ENCODE measurements at regions not wholly inside any gene's neighbourhood (a gene's known extent, or its start where the extent isn't known, plus 50 kb on each side); places are given as distances from the start of the nearest gene placed in this dataset.
"Not testable (repeated sequence)": the region's sequence is repeated elsewhere in the genome, so short reads cannot be mapped to it uniquely, and the experiment has no call there.

GRCh38 chr10:94220717-94221116 lies 142.0 kb downstream of the NOC3L start:
- Mint-ChIP-seq H3K9me3 (no peaks in the 10 kb centered on the region), H3K4me3 (no peak overlapping the region), H3K27ac (no peak overlapping the region), H3K4me1 (ENCODE audit: low read depth) (no peaks in the 10 kb centered on the region), H3K27me3 (no peaks in the 10 kb centered on the region), H3K36me3 (ENCODE audit: low read depth) (no peaks in the 10 kb centered on the region)
- intact Hi-C loops (cut with micrococcal nuclease): no loop called here

DNA sequence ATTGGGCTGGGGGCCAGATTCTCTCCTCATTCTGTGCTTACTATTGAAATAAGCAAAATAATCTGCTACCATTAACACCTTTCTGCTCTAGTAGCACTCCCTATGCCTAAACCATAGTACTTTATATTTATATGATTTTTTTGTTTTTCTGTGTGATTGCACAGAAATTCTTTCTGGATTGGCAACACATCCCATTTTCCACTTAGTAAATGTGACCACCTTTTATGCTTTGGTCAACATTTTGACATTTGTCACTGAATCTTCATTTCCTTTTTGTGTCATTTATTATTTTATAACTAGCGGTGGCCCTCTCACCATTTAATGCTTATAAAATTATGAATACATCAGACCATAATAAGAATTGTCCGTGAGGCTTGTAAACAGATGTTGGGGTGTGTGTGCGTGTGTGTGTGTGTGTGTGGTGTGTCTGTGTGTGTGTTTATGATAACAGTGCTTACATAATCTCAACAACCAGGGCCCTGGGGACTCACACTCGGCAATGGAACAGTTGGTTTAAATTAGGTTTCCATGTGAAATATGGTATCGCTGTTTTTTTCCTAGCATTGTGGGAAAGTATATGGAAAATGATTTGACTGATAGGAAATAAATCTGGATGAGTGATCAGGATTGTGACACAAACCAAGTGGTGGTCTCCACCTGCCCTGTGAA lies 138.9 kb downstream of the NOC3L start:
- no peaks in the 10 kb centered on the region for H3K4me1 Mint-ChIP-seq (ENCODE audit: low read depth)
- intact Hi-C loops (cut with micrococcal nuclease): no loop called here
- no peak overlapping the region for H3K4me3 Mint-ChIP-seq
- H3K27ac Mint-ChIP-seq: no peak overlapping the region
- no peaks in the 10 kb centered on the region for H3K27me3 Mint-ChIP-seq
- H3K36me3 Mint-ChIP-seq (ENCODE audit: low read depth): no peaks in the 10 kb centered on the region
- H3K9me3 Mint-ChIP-seq: no peaks in the 10 kb centered on the region

DNA sequence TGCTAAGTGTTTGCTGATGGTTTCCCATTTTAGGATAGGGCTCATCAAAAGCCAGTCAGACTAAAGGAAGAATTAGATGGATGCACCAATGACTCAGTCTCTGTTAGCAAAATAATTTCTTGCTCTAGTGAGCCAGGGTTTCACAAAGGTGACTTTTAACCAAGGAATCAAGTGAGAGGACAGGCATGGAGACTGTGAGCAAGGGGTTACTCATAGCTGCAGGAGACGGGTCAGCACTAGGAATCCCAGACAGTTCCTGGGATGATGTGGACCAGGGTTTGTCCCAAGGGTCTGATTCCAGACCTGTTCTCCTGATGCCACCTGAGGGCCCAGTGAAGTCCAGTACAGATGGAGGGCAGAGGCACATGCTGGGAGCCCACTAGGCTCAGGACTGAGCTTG lies 138.1 kb downstream of the NOC3L start:
- intact Hi-C loops (cut with micrococcal nuclease): no loop called here
- Mint-ChIP-seq H3K27ac (no peak overlapping the region), H3K4me3 (no peak overlapping the region)

GRCh38 chr10:94225589-94225988 lies 137.2 kb downstream of the NOC3L start:
- Mint-ChIP-seq H3K4me3 (no peak overlapping the region), H3K36me3 (ENCODE audit: low read depth) (no peaks in the 10 kb centered on the region), H3K27me3 (no peaks in the 10 kb centered on the region), H3K9me3 (no peaks in the 10 kb centered on the region), H3K27ac (no peak overlapping the region), H3K4me1 (ENCODE audit: low read depth) (no peaks in the 10 kb centered on the region)
- intact Hi-C loops (cut with micrococcal nuclease): no loop called here

More for the DNA sequence above, 138.1 kb downstream of the NOC3L start:
- H3K4me1 Mint-ChIP-seq (ENCODE audit: low read depth): no peaks in the 10 kb centered on the region
- H3K9me3 Mint-ChIP-seq: no peaks in the 10 kb centered on the region
- no peaks in the 10 kb centered on the region for H3K36me3 Mint-ChIP-seq (ENCODE audit: low read depth)
- H3K27me3 Mint-ChIP-seq: no peaks in the 10 kb centered on the region

DNA sequence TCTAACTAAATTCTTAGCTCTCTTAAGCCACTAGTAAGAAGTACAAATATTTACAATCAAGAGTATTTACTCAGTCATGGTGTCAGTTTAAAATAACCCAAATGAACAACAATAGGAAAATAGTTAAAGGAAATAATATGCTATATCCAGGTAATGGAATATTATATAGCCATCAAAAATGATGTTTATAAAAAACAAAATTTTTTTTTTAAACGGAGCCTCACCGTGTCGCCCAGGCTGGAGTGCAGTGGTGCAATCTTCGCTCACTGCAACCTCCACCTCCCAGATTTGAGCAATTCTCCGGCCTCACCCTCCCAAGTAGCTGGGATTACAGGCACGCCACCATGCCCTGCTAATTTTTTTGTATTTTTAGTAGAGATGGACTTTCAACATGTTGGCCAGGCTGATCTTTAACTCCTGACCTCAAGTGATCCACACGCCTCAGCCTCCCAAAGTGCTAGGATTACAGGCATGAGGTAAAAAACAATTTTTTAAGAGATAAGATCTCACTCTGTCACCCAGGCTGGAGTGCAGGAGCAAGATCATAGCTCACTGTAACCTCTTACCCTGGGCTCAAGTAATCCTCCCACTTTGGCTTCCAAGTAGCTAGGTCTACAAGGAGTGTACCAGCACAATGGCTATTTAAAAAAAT lies 132.5 kb downstream of the NOC3L start:
- Mint-ChIP-seq H3K4me3 (no peak overlapping the region), H3K27me3 (no peaks in the 10 kb centered on the region), H3K9me3 (no peaks in the 10 kb centered on the region), H3K36me3 (ENCODE audit: low read depth) (no peaks in the 10 kb centered on the region), H3K4me1 (ENCODE audit: low read depth) (no peaks in the 10 kb centered on the region), H3K27ac (no peak overlapping the region)
- intact Hi-C loops (cut with micrococcal nuclease): no loop called here

DNA sequence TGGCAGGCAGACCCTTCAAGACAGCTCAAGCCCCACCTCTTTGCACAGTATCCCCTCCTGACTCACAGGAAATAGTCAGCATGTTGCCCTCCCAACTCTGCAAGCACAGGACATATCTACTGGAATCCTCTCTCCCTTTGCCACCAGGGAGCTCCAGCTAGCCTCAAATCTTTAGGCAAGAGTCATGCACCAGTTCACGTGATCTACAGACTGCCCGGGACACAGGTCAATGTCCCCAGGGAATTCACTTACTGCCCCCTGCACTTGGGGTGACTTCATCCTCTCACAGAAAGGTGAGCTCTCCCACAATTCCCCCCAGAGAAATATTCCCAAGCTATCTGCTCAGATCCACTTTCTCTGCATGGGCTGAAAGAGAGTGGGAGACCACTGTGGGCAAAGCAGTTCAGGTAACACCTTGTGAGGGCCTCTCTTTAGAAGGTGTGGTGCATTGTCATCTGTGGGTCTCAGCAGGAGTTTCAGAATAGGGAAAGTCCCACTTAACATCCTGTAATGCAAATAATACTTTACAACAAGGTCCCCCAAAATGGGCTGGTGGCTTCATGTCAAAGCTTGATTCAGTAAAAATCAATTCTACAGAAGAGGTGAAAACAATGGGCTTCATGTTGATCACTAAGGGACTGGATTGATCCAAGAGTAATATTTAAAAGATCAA lies 129.9 kb downstream of the NOC3L start:
- H3K9me3 Mint-ChIP-seq: no peaks in the 10 kb centered on the region
- peaks cover 2% of the 10 kb centered on the region for H3K27me3 Mint-ChIP-seq
- no peaks in the 10 kb centered on the region for H3K4me1 Mint-ChIP-seq (ENCODE audit: low read depth)
- intact Hi-C loops (cut with micrococcal nuclease): no loop called here
- H3K36me3 Mint-ChIP-seq (ENCODE audit: low read depth): no peaks in the 10 kb centered on the region
- no peak overlapping the region for H3K4me3 Mint-ChIP-seq
- H3K27ac Mint-ChIP-seq: no peak overlapping the region

GRCh38 chr10:94235461-94235860 lies 127.3 kb downstream of the NOC3L start:
- intact Hi-C loops (cut with micrococcal nuclease): no loop called here
- peaks cover 2% of the 10 kb centered on the region for H3K27me3 Mint-ChIP-seq
- no peaks in the 10 kb centered on the region for H3K4me1 Mint-ChIP-seq (ENCODE audit: low read depth)

DNA sequence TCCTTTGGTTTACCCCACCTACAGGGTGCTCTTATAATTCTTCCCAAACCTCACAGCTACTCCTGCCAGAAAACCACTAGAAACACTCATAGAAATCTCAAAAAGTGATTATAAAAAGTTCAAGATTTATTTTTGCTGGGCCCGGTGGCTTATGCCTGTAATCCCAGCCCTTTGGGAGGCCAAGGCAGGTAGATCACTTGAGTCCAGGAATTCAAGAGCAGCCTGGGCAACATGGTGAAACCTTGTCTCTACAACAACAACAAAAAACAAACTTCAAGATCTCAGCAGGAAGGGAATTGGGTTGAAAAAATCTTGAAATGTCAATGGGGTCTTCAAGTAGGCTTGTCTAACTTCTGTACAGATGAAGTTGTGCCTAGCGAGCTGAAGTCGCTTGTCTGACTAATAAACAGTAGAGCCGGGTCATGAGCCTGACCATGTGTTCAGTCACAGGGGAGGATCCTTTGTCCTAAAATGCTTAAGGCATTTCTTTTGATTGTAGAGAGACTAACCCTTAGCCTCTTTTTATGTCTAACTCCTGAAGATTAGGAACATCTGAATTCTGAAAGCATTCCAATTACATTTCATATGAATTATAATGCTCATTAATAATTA lies 124.6 kb downstream of the NOC3L start:
- Mint-ChIP-seq H3K4me1 (ENCODE audit: low read depth) (peaks cover 4% of the 10 kb centered on the region), H3K9me3 (no peaks in the 10 kb centered on the region), H3K4me3 (no peak overlapping the region), H3K36me3 (ENCODE audit: low read depth) (no peaks in the 10 kb centered on the region), H3K27me3 (peaks cover 2% of the 10 kb centered on the region), H3K27ac (no peak overlapping the region)
- intact Hi-C loops (cut with micrococcal nuclease): no loop called here

More at GRCh38 chr10:94235461-94235860, 127.3 kb downstream of the NOC3L start:
- Mint-ChIP-seq H3K4me3 (no peak overlapping the region), H3K36me3 (ENCODE audit: low read depth) (no peaks in the 10 kb centered on the region), H3K9me3 (no peaks in the 10 kb centered on the region), H3K27ac (no peak overlapping the region)

- H3K27ac Mint-ChIP-seq: no peak overlapping the region
- H3K4me1 Mint-ChIP-seq (ENCODE audit: low read depth): peaks cover 4% of the 10 kb centered on the region
- H3K27me3 Mint-ChIP-seq: peaks cover 2% of the 10 kb centered on the region
- intact Hi-C loops (cut with micrococcal nuclease): no loop called here
- H3K4me3 Mint-ChIP-seq: no peak overlapping the region
- H3K36me3 Mint-ChIP-seq (ENCODE audit: low read depth): no peaks in the 10 kb centered on the region
- no peaks in the 10 kb centered on the region for H3K9me3 Mint-ChIP-seq
Measured at GRCh38 chr10:94239696-94240095, 123.0 kb downstream of the NOC3L start.

GRCh38 chr10:94240491-94240890 lies 122.2 kb downstream of the NOC3L start:
- Mint-ChIP-seq H3K4me1 (ENCODE audit: low read depth) (peaks cover 4% of the 10 kb centered on the region), H3K27ac (no peak overlapping the region), H3K36me3 (ENCODE audit: low read depth) (no peaks in the 10 kb centered on the region), H3K27me3 (peaks cover 2% of the 10 kb centered on the region), H3K4me3 (no peak overlapping the region), H3K9me3 (no peaks in the 10 kb centered on the region)
- intact Hi-C loops (cut with micrococcal nuclease): no loop called here

GRCh38 chr10:94240901-94241300 lies 121.8 kb downstream of the NOC3L start:
- no peak overlapping the region for H3K27ac Mint-ChIP-seq
- H3K4me1 Mint-ChIP-seq (ENCODE audit: low read depth): peaks cover 4% of the 10 kb centered on the region
- no peaks in the 10 kb centered on the region for H3K36me3 Mint-ChIP-seq (ENCODE audit: low read depth)
- no peaks in the 10 kb centered on the region for H3K9me3 Mint-ChIP-seq
- intact Hi-C loops (cut with micrococcal nuclease): no loop called here
- no peak overlapping the region for H3K4me3 Mint-ChIP-seq
- peaks cover 2% of the 10 kb centered on the region for H3K27me3 Mint-ChIP-seq

DNA sequence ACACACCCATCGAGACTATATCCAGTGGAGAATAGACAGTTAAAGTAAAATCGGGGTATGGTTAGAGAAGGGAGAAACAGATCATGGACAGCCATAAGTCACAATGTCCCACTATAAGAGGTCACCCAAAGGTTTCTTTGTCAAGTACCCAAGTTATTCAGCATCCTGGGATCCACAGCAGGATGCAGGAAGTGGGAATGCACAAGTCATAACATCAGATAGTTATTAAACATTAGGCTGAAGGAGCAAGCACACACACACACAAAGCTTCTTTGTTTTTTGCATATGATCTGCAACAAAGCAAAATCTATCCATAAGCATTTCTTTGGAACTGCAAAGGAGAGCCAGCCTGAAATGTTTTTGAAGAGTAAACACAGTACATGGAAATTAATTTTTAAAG lies 111.6 kb downstream of the NOC3L start:
- H3K9me3 Mint-ChIP-seq: no peaks in the 10 kb centered on the region
- no peaks in the 10 kb centered on the region for H3K4me1 Mint-ChIP-seq (ENCODE audit: low read depth)
- H3K36me3 Mint-ChIP-seq (ENCODE audit: low read depth): no peaks in the 10 kb centered on the region
- no peak overlapping the region for H3K4me3 Mint-ChIP-seq
- H3K27ac Mint-ChIP-seq: no peak overlapping the region
- H3K27me3 Mint-ChIP-seq: peaks cover 2% of the 10 kb centered on the region
- intact Hi-C loops (cut with micrococcal nuclease): no loop called here

GRCh38 chr10:94251568-94251967 lies 111.2 kb downstream of the NOC3L start:
- H3K4me1 Mint-ChIP-seq (ENCODE audit: low read depth): no peaks in the 10 kb centered on the region
- H3K9me3 Mint-ChIP-seq: no peaks in the 10 kb centered on the region
- no peak overlapping the region for H3K4me3 Mint-ChIP-seq
- no peak overlapping the region for H3K27ac Mint-ChIP-seq
- no peaks in the 10 kb centered on the region for H3K36me3 Mint-ChIP-seq (ENCODE audit: low read depth)
- intact Hi-C loops (cut with micrococcal nuclease): no loop called here
- peaks cover 2% of the 10 kb centered on the region for H3K27me3 Mint-ChIP-seq

GRCh38 chr10:94257407-94257806 lies 105.3 kb downstream of the NOC3L start:
- H3K27me3 Mint-ChIP-seq; intact Hi-C loops (cut with micrococcal nuclease); H3K4me1 Mint-ChIP-seq (ENCODE audit: low read depth); H3K9me3 Mint-ChIP-seq; H3K27ac Mint-ChIP-seq; H3K4me3 Mint-ChIP-seq; H3K36me3 Mint-ChIP-seq (ENCODE audit: low read depth): not testable (repeated sequence)

Measured in dendritic cell treated with granulocyte-macrophage colony-stimulating factor and Interleukin-4, amounts not matched to agents 40 ng/mL and 50 ng/mL, for 4 days (primary cell).